ENCODE measurements at regions not wholly inside any gene's neighbourhood (a gene's known extent, or its start where the extent isn't known, plus 50 kb on each side); places are given as distances from the start of the nearest gene placed in this dataset.

- no peak for TF ChIP-seq CTCF (IDR thresholded peaks at IDR 0.05)
- no peak for TF ChIP-seq POLR2A (IDR thresholded peaks at IDR 0.05)
Observed at GRCh38 chr2:220065581-220065980, 438.2 kb downstream of the SLC4A3 start.

All from thyroid gland (tissue), 4 donors.